IPS-NIHi7 (cell line): ENCODE measurements at regions not wholly inside any gene's neighbourhood (a gene's known extent, or its start where the extent isn't known, plus 50 kb on each side); places are given as distances from the start of the nearest gene placed in this dataset.
"Not testable (repeated sequence)": the region's sequence is repeated elsewhere in the genome, so short reads cannot be mapped to it uniquely, and the experiment has no call there.

Experiments used
- DNase-seq: peaks from one replicate; pipeline ENCODE4 v3.0.0; 2012; ENCODE audit warnings: mixed read lengths; ENCODE audit errors: extremely low spot score

GRCh38 chr10:64829888-64830412, 1308.7 kb downstream of the REEP3 start:
- DNase-seq, result no peak

- DNase-seq, result no peak
Observed at GRCh38 chr10:64830869-64831268, 1309.7 kb downstream of the REEP3 start.

GRCh38 chr10:64840341-64840740, 1319.1 kb downstream of the REEP3 start:
- no peak for DNase-seq

GRCh38 chr10:64846700-64847099, 1325.5 kb downstream of the REEP3 start:
- no peak for DNase-seq

- DNase-seq, result no peak
Observed at GRCh38 chr10:64855941-64856340, 1334.7 kb downstream of the REEP3 start.

GRCh38 chr10:64859911-64860310, 1338.7 kb downstream of the REEP3 start:
- DNase-seq, result no peak

- peak; percentile 9 for DNase-seq
Observed at GRCh38 chr10:64863836-64864235, 1342.6 kb downstream of the REEP3 start.

GRCh38 chr10:64867501-64867962, 1346.3 kb downstream of the REEP3 start:
- DNase-seq, result no peak

GRCh38 chr10:64873088-64873487, 1351.9 kb downstream of the REEP3 start:
- DNase-seq, result no peak

- no peak for DNase-seq
Observed at GRCh38 chr10:64873959-64874358, 1352.8 kb downstream of the REEP3 start.

- no peak for DNase-seq
Observed at GRCh38 chr10:64880546-64880945, 1359.3 kb downstream of the REEP3 start.

GRCh38 chr10:64881257-64881656, 1360.1 kb downstream of the REEP3 start:
- no peak for DNase-seq

GRCh38 chr10:64896582-64896981, 1375.4 kb downstream of the REEP3 start:
- DNase-seq, result no peak

- DNase-seq, result not testable (repeated sequence)
Observed at GRCh38 chr10:64906311-64906710, 1385.1 kb downstream of the REEP3 start.

- not testable (repeated sequence) for DNase-seq
Observed at GRCh38 chr10:64924306-64924705, 1403.1 kb downstream of the REEP3 start.

GRCh38 chr10:64952042-64952441, 1430.8 kb downstream of the REEP3 start:
- DNase-seq, result no peak

- no peak for DNase-seq
Observed at GRCh38 chr10:64956441-64956840, 1435.2 kb downstream of the REEP3 start.

GRCh38 chr10:64959116-64959515, 1437.9 kb downstream of the REEP3 start:
- DNase-seq, result no peak

GRCh38 chr10:64959883-64960282, 1438.7 kb downstream of the REEP3 start:
- DNase-seq, result no peak

GRCh38 chr10:64973391-64973790, 1452.2 kb downstream of the REEP3 start:
- no peak for DNase-seq

- DNase-seq, result no peak
Observed at GRCh38 chr10:64976150-64976549, 1454.9 kb downstream of the REEP3 start.

GRCh38 chr10:64977915-64978314, 1456.7 kb downstream of the REEP3 start:
- no peak for DNase-seq

GRCh38 chr10:64996886-64997285, 1475.7 kb downstream of the REEP3 start:
- DNase-seq, result no peak

GRCh38 chr10:65010845-65011244, 1489.6 kb downstream of the REEP3 start:
- DNase-seq, result no peak
